Left lung (tissue), 4 donors: ENCODE measurements at regions not wholly inside any gene's neighbourhood (a gene's known extent, or its start where the extent isn't known, plus 50 kb on each side); places are given as distances from the start of the nearest gene placed in this dataset.

Experiments
- ATAC-seq: fragments of 200-7000 bp; cut with Tn5 transposase; one replicate; pipeline ENCODE4 v1.9.1; 2020; ENCODE audit warnings: moderate library complexity
- DNase-seq, 4 donors: peaks; one replicate each; pipeline ENCODE4 v3.0.0-alpha.2; 2013 to 2020
- H3K27ac ChIP-seq, 2 donors: fragments of 200-600 bp; sonication (generic) in 1 of 2; one replicate each; pipeline versions ENCODE4 v1.5.0 to v1.8.0; 2020 to 2021
- H3K27me3 ChIP-seq, 2 donors: fragments of 200-600 bp; sonication (generic) in 1 of 2; one replicate each; pipeline versions ENCODE4 v1.5.0 to v1.8.0; 2020 to 2021
- H3K36me3 ChIP-seq, 2 donors: fragments of 200-600 bp; sonication (generic) in 1 of 2; one replicate each; pipeline versions ENCODE4 v1.5.0 to v1.8.0; 2020 to 2021
- H3K4me1 ChIP-seq, 2 donors: fragments of 200-600 bp; one replicate each; pipeline ENCODE4 v1.8.0; 2021
- H3K4me3 ChIP-seq, 2 donors: fragments of 200-600 bp; sonication (generic) in 1 of 2; one replicate each; pipeline versions ENCODE4 v1.5.0 to v1.8.0; 2020 to 2021; ENCODE audit warnings: mild to moderate bottlenecking in 1 of 2
- H3K9me3 ChIP-seq, 2 donors: fragments of 200-600 bp; sonication (generic) in 1 of 2; one replicate each; pipeline versions ENCODE4 v1.5.0 to v1.8.0; 2020 to 2021
- intact Hi-C, 2 donors: fragments of 100-400 bp; cut with DNase I; formaldehyde crosslinking; loops; one replicate each; pipeline versions ENCODE4 v1.11.2 to v1.14.2; 2022
- TF ChIP-seq, protein P1 (sequence below), 2 donors: fragments of 200-600 bp; sonication (generic) in 1 of 2; IDR thresholded peaks; one replicate each; pipeline versions ENCODE4 v1.5.0 to v1.8.0; 2021; ENCODE audit warnings: antibody characterized with exemption in 2 of 2
- donor health status: DM: no; HTN: yes; CAD: no.
- donor health status: DM: no; HTN: no; CAD: no.

DNA sequence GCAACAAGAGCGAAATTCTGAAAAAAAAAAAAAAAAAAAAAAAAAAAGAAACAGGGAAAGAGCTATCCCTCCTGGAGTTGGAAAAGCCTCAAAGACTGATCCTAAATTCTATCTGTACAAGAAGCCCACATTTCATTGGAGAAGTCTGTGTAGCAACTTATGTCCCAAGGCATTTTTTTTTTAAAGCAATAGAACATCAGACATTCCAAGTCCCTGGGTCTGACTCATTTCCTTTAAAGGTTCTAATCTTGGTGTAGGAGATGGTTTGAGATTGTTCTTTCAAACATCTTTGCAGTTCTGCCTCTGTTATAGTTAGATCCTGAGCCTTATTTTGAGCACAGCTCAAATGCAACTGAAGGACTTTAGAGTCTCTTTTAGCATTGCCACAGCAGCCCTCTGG lies 706.5 kb upstream of the MIR17HG start:
- Histone ChIP-seq H3K9me3 (peaks cover 0 to 12% of the 10 kb centered on the region in 2 donors), H3K4me1 (no peaks in the 10 kb centered on the region), H3K27me3 (no peaks in the 10 kb centered on the region), H3K36me3 (no peaks in the 10 kb centered on the region), H3K4me3 (no peak overlapping the region), H3K27ac (no peak overlapping the region)
- no peak for ATAC-seq
- no peak for DNase-seq
- TF ChIP-seq, protein P1, sequence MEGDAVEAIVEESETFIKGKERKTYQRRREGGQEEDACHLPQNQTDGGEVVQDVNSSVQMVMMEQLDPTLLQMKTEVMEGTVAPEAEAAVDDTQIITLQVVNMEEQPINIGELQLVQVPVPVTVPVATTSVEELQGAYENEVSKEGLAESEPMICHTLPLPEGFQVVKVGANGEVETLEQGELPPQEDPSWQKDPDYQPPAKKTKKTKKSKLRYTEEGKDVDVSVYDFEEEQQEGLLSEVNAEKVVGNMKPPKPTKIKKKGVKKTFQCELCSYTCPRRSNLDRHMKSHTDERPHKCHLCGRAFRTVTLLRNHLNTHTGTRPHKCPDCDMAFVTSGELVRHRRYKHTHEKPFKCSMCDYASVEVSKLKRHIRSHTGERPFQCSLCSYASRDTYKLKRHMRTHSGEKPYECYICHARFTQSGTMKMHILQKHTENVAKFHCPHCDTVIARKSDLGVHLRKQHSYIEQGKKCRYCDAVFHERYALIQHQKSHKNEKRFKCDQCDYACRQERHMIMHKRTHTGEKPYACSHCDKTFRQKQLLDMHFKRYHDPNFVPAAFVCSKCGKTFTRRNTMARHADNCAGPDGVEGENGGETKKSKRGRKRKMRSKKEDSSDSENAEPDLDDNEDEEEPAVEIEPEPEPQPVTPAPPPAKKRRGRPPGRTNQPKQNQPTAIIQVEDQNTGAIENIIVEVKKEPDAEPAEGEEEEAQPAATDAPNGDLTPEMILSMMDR (IDR thresholded peaks at IDR 0.05) = no peak
- intact Hi-C loops = no loop called here

DNA sequence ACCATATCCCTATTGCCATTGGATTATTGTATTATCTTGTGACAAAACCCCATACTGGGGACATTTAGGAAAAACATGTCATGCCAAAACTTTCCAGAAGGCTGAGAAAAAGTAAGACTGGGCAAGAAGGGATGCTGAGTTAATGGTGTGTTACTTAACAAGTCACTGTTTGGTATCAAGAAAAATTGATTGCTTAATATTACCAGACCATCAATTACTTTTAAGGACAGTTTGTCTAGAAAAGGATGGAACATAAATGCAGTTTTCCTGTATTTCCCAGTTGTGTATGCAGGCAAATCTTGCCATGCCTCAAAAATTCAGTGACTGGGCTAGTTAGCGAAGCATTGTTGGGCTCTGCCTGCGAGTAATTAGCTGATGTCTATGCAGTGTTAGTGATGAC lies 705.6 kb upstream of the MIR17HG start:
- intact Hi-C loops = no loop called here
- Histone ChIP-seq H3K27ac (no peak overlapping the region), H3K4me1 (no peaks in the 10 kb centered on the region), H3K4me3 (no peak overlapping the region), H3K27me3 (no peaks in the 10 kb centered on the region), H3K9me3 (peaks cover 0 to 12% of the 10 kb centered on the region in 2 donors), H3K36me3 (no peaks in the 10 kb centered on the region)
- no peak for DNase-seq
- TF ChIP-seq, protein P1 (IDR thresholded peaks at IDR 0.05) = no peak
- ATAC-seq = no peak

DNA sequence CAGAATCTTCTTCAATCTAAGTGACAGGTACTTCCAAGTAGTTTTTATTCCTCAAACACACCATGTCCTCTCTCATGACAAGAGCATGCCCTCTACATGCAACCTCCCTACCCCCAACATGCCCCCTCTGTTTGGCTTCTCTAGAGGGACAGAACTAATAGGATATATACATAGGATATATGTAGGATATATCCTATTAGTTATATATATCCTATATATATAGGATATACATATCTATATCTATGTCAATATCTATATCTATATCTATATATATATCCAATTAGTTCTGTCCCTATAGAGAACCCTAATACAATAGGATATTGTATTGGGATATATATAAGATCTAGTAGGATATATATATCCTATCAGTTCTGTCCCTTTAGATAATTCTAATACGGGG lies 701.9 kb upstream of the MIR17HG start:
- peaks cover 0 to 12% of the 10 kb centered on the region in 2 donors for H3K9me3 ChIP-seq

DNA sequence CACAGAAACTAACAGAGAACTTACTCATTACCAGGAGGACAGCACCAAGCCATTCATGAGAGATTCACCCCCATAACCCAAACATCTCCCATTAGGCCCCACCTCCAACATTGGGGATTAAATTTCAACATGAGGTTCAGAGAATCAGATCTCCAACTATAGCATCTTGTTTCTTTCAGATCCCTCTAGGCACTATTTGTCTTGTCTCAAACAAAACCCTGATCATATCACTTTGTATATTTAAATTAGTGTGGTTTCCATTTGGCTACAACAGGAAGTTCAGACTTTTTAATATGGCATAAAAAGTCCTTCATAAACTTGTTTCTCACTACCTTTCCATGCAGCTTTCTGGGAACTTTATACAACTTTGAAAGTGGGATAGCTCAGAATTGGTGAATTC lies 699.0 kb upstream of the MIR17HG start:
- H3K27ac ChIP-seq = no peak overlapping the region
- H3K4me1 ChIP-seq = no peaks in the 10 kb centered on the region
- H3K4me3 ChIP-seq = no peak overlapping the region
- DNase-seq = no peak
- intact Hi-C loops = no loop called here
- H3K27me3 ChIP-seq = no peaks in the 10 kb centered on the region
- H3K36me3 ChIP-seq = no peaks in the 10 kb centered on the region
- ATAC-seq = no peak
- TF ChIP-seq, protein P1 (IDR thresholded peaks at IDR 0.05) = no peak
- H3K9me3 ChIP-seq = peaks cover 0 to 21% of the 10 kb centered on the region in 2 donors

More for the DNA sequence above, 701.9 kb upstream of the MIR17HG start:
- no peaks in the 10 kb centered on the region for H3K36me3 ChIP-seq
- TF ChIP-seq, protein P1 (IDR thresholded peaks at IDR 0.05) = no peak
- intact Hi-C loops = no loop called here
- H3K27ac ChIP-seq = no peak overlapping the region
- ATAC-seq (no peak), DNase-seq (no peak)
- no peak overlapping the region for H3K4me3 ChIP-seq
- no peaks in the 10 kb centered on the region for H3K27me3 ChIP-seq
- no peaks in the 10 kb centered on the region for H3K4me1 ChIP-seq

DNA sequence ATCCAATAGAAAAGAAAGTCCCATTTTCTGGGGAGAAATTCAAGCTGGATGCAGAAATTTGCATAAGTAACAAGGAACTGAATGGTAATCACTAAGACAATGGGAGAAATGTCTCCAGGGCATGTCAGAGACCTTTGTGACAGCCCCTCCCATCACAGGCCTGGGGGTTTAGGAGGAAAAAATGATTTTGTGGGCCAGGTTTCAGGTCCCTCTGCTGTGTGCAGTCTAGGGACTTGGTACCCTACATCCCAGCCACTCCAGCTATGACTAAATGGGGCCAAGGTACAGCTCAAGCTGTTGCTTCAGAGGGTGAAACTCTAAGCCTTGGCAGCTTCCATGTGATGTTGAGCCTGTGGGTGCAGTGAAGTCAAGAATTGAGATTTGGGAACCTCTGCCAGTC lies 695.5 kb upstream of the MIR17HG start:
- TF ChIP-seq, protein P1 (IDR thresholded peaks at IDR 0.05) = no peak
- intact Hi-C loops = no loop called here

More for the DNA sequence above, 695.5 kb upstream of the MIR17HG start:
- H3K4me3 ChIP-seq = no peak overlapping the region
- no peaks in the 10 kb centered on the region for H3K27me3 ChIP-seq
- ATAC-seq (no peak), DNase-seq (no peak)
- no peak overlapping the region for H3K27ac ChIP-seq
- H3K9me3 ChIP-seq = peaks cover 0 to 20% of the 10 kb centered on the region in 2 donors
- no peaks in the 10 kb centered on the region for H3K36me3 ChIP-seq
- no peaks in the 10 kb centered on the region for H3K4me1 ChIP-seq
